PC-3 (cell line): ENCODE measurements at regions not wholly inside any gene's neighbourhood (a gene's known extent, or its start where the extent isn't known, plus 50 kb on each side); places are given as distances from the start of the nearest gene placed in this dataset.

Source experiments
- EZH2 ChIP-seq: fragments of 300-600 bp; sonication (generic); IDR thresholded peaks from one replicate; pipeline ENCODE4 v1.6.1; 2017; ENCODE audit warnings: antibody characterized with exemption, mild to moderate bottlenecking, low read length; ENCODE audit not compliant: unreplicated experiment
- EZH2phosphoT487 ChIP-seq: fragments of 300-600 bp; sonication (generic); IDR thresholded peaks from 2 replicates; pipeline ENCODE4 v1.6.1; 2018; ENCODE audit warnings: mild to moderate bottlenecking, antibody characterized with exemption, low read length, borderline replicate concordance
- TF ChIP-seq, protein P1 (sequence below): fragments of 300-600 bp; sonication (generic); conservative IDR thresholded peaks from 2 replicates; pipeline ENCODE4 v1.5.1; 2017; ENCODE audit warnings: antibody characterized with exemption, low read depth, mild to moderate bottlenecking, low read length

DNA sequence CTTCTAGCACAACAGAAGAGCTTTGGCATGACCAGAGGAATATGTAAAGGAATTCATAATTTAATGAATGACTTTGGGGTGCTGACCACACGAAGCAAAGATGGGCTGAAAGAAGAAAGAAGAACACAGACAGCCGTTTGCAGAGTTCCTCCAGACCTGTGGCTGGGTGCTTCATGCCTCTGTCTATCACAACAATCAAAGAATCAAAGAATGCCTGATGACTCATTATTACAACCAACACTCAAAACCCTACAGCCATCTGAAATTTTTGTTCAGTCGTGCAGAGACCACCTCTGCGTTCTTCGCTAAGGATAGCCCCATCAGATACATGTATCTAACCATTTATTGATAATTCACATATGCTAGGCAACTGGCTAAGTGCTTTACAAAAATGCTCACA lies 129.0 kb upstream of the PRICKLE2 start:
- TF ChIP-seq, protein P1, sequence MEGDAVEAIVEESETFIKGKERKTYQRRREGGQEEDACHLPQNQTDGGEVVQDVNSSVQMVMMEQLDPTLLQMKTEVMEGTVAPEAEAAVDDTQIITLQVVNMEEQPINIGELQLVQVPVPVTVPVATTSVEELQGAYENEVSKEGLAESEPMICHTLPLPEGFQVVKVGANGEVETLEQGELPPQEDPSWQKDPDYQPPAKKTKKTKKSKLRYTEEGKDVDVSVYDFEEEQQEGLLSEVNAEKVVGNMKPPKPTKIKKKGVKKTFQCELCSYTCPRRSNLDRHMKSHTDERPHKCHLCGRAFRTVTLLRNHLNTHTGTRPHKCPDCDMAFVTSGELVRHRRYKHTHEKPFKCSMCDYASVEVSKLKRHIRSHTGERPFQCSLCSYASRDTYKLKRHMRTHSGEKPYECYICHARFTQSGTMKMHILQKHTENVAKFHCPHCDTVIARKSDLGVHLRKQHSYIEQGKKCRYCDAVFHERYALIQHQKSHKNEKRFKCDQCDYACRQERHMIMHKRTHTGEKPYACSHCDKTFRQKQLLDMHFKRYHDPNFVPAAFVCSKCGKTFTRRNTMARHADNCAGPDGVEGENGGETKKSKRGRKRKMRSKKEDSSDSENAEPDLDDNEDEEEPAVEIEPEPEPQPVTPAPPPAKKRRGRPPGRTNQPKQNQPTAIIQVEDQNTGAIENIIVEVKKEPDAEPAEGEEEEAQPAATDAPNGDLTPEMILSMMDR: no peak
- TF ChIP-seq EZH2 (no peak), EZH2phosphoT487 (no peak)
